ENCODE measurements at regions not wholly inside any gene's neighbourhood (a gene's known extent, or its start where the extent isn't known, plus 50 kb on each side); places are given as distances from the start of the nearest gene placed in this dataset.

DNA sequence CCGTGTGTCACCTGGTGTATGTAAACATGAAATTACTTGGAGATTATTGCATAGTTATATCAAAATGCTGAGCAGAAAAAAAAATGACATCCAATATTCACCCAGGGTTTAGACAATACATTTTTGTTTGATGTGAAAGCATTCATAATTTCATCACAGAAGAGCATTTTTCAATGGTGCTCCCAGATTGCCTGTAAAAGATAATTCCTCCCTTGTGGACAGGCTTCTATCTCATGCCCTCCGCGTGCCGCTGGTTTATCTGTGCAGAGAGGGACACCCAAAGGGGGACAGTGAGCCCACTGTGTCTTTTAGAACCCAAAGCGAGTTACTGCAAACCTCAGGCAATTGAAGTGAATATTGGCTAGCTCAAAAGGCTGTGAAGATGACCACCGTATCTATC, 126.2 kb upstream of the KLF6 start:
- TF ChIP-seq EZH2phosphoT487 (IDR thresholded peaks at IDR 0.05; ENCODE audit: borderline replicate concordance, low read length) = no peak
- TF ChIP-seq CTCF (conservative IDR thresholded peaks at IDR 0.05; ENCODE audit: low read depth, low read length) = no peak

Measured in PC-3 (cell line).